Endothelial cell of umbilical vein (primary cell): ENCODE measurements at regions not wholly inside any gene's neighbourhood (a gene's known extent, or its start where the extent isn't known, plus 50 kb on each side); places are given as distances from the start of the nearest gene placed in this dataset.

Experiments used
- BruUV-seq: library from RNA; stranded (reverse); fragments of 400-500 nt; replicated peaks from 2 replicates; lab custom pipeline; 2021; lab: Mats Ljungman, UMichigan
- CTCF ChIA-PET: fragments of 300-600, 350-600 bp; sonication (Branson Sonifier 250); formaldehyde crosslinking; loops from one replicate; lab custom pipeline; 2021; ENCODE audit warnings: antibody characterized with exemption, inconsistent platforms; lab: Charles Lee
- POLR2A ChIA-PET: fragments of 300-600, 350-600 bp; sonication (Branson Sonifier 250); formaldehyde crosslinking; loops from one replicate; lab custom pipeline; 2021; ENCODE audit warnings: antibody characterized with exemption, inconsistent platforms; lab: Charles Lee
- DNase-seq: peaks from one replicate; pipeline ENCODE4 v3.0.0-alpha.2; 2011; ENCODE audit warnings: low read depth, low spot score
- FAIRE-seq: peaks from 2 replicates; lab custom pipeline; 2011; peaks lifted over from hg19 to GRCh38; lab: Jason Lieb, UNC
- H2AFZ ChIP-seq: 2 replicates; pipeline ENCODE4 v1.6.0; 2012; ENCODE audit warnings: low read depth, low read length, control low read depth, inconsistent platforms
- H3K27ac ChIP-seq: 2 replicates; pipeline ENCODE4 v1.5.1; 2011; ENCODE audit warnings: low read depth, mild to moderate bottlenecking, control low read depth, low read length, moderate library complexity; ENCODE audit not compliant: insufficient read depth
- H3K27me3 ChIP-seq, 2 experiments: 2 replicates each; pipeline versions ENCODE4 v1.6.0 to v1.6.1; 2011; ENCODE audit warnings: low read length in 2 of 2, mixed read lengths in 1 of 2; ENCODE audit not compliant: control insufficient read depth in 2 of 2, insufficient read depth in 2 of 2
- H3K36me3 ChIP-seq, 2 experiments: 2 replicates in 1 of 2; 3 replicates in 1 of 2; pipeline ENCODE4 v1.5.1; 2011; ENCODE audit warnings: low read length in 2 of 2, mild to moderate bottlenecking in 1 of 2, moderate library complexity in 1 of 2; ENCODE audit not compliant: control insufficient read depth in 2 of 2, insufficient read depth in 2 of 2; ENCODE audit errors: extremely low read depth in 1 of 2
- H3K4me1 ChIP-seq: 3 replicates; pipeline ENCODE4 v1.5.1; 2011; ENCODE audit warnings: mild to moderate bottlenecking, low read length; ENCODE audit not compliant: control insufficient read depth, insufficient read depth; ENCODE audit errors: extremely low read depth
- H3K4me2 ChIP-seq: 2 replicates; pipeline ENCODE4 v1.6.1; 2011; ENCODE audit warnings: low read length, control low read depth, mixed read lengths; ENCODE audit not compliant: insufficient read depth
- H3K4me3 ChIP-seq, 3 experiments: fragments of 200-600 bp in 1 of 3; sonication (generic), shearing (Covaris generic) in 1 of 3; replicated peaks in 1 of 3; 2 replicates each; pipeline ENCODE4 v1.5.1; 2011 to 2016; ENCODE audit warnings: control low read depth in 3 of 3, low read length in 3 of 3, mild to moderate bottlenecking in 2 of 3, inconsistent platforms in 1 of 3, low read depth in 1 of 3, moderate library complexity in 1 of 3; ENCODE audit not compliant: insufficient read depth in 1 of 3
- H3K79me2 ChIP-seq: 2 replicates; pipeline ENCODE4 v1.6.0; 2012; ENCODE audit warnings: low read length, inconsistent platforms; ENCODE audit not compliant: control insufficient read depth, insufficient read depth
- H3K9ac ChIP-seq: replicated peaks from 2 replicates; pipeline ENCODE3; 2011; ENCODE audit warnings: low read length, control low read depth; ENCODE audit not compliant: insufficient read depth; ENCODE audit errors: extremely low read depth
- H3K9me1 ChIP-seq: replicated peaks from 3 replicates; pipeline ENCODE4 v1.6.0; 2011; ENCODE audit warnings: mild to moderate bottlenecking, low read length; ENCODE audit not compliant: control insufficient read depth, insufficient read depth; ENCODE audit errors: extremely low read depth
- H3K9me3 ChIP-seq: replicated peaks from 2 replicates; pipeline ENCODE4 v1.5.1; 2012; ENCODE audit warnings: low read length, inconsistent platforms; ENCODE audit not compliant: control insufficient read depth, insufficient read depth
- H4K20me1 ChIP-seq: replicated peaks from 2 replicates; pipeline ENCODE3; 2011; ENCODE audit warnings: mild to moderate bottlenecking, low read length; ENCODE audit not compliant: control insufficient read depth, insufficient read depth; ENCODE audit errors: extremely low read depth
- EZH2 ChIP-seq: IDR thresholded peaks from 2 replicates; pipeline ENCODE4 v1.6.1; 2012; ENCODE audit warnings: borderline replicate concordance, low read depth, mild to moderate bottlenecking, moderate library complexity, low read length, inconsistent platforms; ENCODE audit not compliant: severe bottlenecking
- FOS ChIP-seq: IDR thresholded peaks from 2 replicates; pipeline ENCODE4 v1.6.1; 2011; ENCODE audit warnings: mild to moderate bottlenecking, low read length, moderate library complexity, borderline replicate concordance; ENCODE audit not compliant: insufficient read depth
- GATA2 ChIP-seq: IDR thresholded peaks from 2 replicates; pipeline ENCODE4 v1.7.0; 2011; ENCODE audit warnings: low read depth, mild to moderate bottlenecking, moderate library complexity, mixed read lengths, low read length; ENCODE audit not compliant: insufficient read length, insufficient read depth
- JUN ChIP-seq: IDR thresholded peaks from 2 replicates; pipeline ENCODE4 v1.6.1; 2011; ENCODE audit warnings: borderline replicate concordance, low read depth; ENCODE audit not compliant: insufficient read length, insufficient read depth
- MYC ChIP-seq: IDR thresholded peaks from one replicate; pipeline ENCODE4 v1.6.1; 2011; ENCODE audit warnings: mild to moderate bottlenecking, low read depth, low read length
- POLR2A ChIP-seq: IDR thresholded peaks from 2 replicates; pipeline ENCODE4 v1.6.1; 2012; ENCODE audit warnings: low read depth, mild to moderate bottlenecking, control low read depth, low read length
- POLR2AphosphoS5 ChIP-seq: IDR thresholded peaks from 2 replicates; pipeline ENCODE4 v1.6.1; 2012; ENCODE audit warnings: low read depth, mild to moderate bottlenecking, control low read depth, low read length, moderate library complexity; ENCODE audit not compliant: insufficient read depth
- dilution Hi-C: fragments of 300-500 bp; cut with MboI; formaldehyde crosslinking; loops from one replicate; pipeline ENCODE4 v1.15.0; 2019; ENCODE audit warnings: low sequenced_read_pairs; ENCODE audit not compliant: extremely low pct_ligation_motif_present
- intact Hi-C: fragments of 100-400 bp; cut with micrococcal nuclease; formaldehyde crosslinking; loops from one replicate; pipeline ENCODE4 v1.10.0; 2022
- TF ChIP-seq, protein P1 (sequence below), 2 donors: IDR thresholded peaks; 1 replicate in 1 of 2; 2 replicates in 1 of 2; pipeline ENCODE4 v1.5.1; 2011; ENCODE audit warnings: low read length in 2 of 2, mild to moderate bottlenecking in 2 of 2, moderate library complexity in 2 of 2, control low read depth in 1 of 2, inconsistent platforms in 1 of 2, low read depth in 1 of 2; ENCODE audit not compliant: insufficient read depth in 1 of 2; ENCODE audit errors: extremely low read depth in 1 of 2

DNA sequence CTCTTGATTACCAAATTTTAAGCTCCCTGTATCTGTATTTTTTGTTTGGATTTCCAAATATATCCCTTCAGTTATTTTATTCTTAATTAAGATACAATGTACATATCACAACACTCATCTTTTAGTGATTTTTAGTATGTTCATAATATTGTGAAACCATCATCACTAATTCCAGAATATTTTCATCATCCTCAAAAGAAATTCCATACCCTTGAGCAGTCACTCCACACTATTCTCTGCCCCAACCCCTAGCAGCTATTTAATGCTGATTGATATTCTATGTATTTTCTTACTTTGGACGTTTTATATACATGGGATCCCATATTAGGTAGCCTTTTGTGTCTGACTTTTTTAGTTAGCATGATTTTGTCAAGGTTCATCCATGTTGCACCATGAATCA is 127.4 kb upstream of the SLC8A1 start:
- Histone ChIP-seq H3K27me3 (no peaks in the 10 kb centered on the region), H3K4me1 (no peaks in the 10 kb centered on the region), H3K36me3 (no peaks in the 10 kb centered on the region), H3K9me3 (no peaks in the 10 kb centered on the region), H3K27ac (no peak overlapping the region), H4K20me1 (no peaks in the 10 kb centered on the region), H3K4me2 (no peak overlapping the region), H3K9ac (no peak overlapping the region), H3K79me2 (no peaks in the 10 kb centered on the region), H3K4me3 (no peak overlapping the region), H2AFZ (no peak overlapping the region), H3K9me1 (no peaks in the 10 kb centered on the region)
- no peak for DNase-seq
- intact Hi-C loops (no loop called here), dilution Hi-C loops (no loop called here)
- CTCF ChIA-PET, result interaction anchor here (1.1 to 1.3 kb wide), 2 partner anchors 11 to 24 kb away, joined by 3 to 4 read pairs; no protein-coding TSS in a partner anchor
- no peak for FAIRE-seq
- POLR2A ChIA-PET, result no interaction called here
- TF ChIP-seq EZH2, result no peak
- TF ChIP-seq POLR2A, result no peak
- no peak for TF ChIP-seq JUN
- no TSS peak for BruUV-seq

DNA sequence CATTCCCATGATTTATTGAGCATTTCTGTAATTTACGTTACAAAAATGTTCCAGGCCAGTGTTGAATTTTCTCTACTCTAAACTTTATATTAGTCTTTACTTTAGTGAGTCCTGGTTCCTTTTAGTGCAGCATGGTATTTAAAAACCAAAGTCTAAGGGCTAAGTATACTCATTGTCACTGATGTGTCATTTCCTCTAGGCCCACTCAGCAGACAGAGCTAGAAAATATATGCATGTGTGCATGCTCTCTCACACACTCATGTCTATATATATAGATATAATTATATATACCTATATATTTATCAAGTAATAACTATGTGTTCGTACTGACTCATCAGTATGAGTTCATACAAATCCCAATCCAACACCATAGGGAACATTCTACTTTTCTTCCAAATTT is 132.5 kb upstream of the SLC8A1 start:
- Histone ChIP-seq H3K36me3 (no peaks in the 10 kb centered on the region), H3K4me2 (no peak overlapping the region), H3K79me2 (no peaks in the 10 kb centered on the region), H3K9ac (no peak overlapping the region), H3K27ac (no peak overlapping the region), H3K4me1 (no peaks in the 10 kb centered on the region), H3K27me3 (no peaks in the 10 kb centered on the region), H3K9me1 (no peaks in the 10 kb centered on the region), H3K9me3 (no peaks in the 10 kb centered on the region), H3K4me3 (no peak overlapping the region), H4K20me1 (no peaks in the 10 kb centered on the region), H2AFZ (no peak overlapping the region)
- no TSS peak for BruUV-seq
- FAIRE-seq, result no peak
- dilution Hi-C loops (no loop called here), intact Hi-C loops (no loop called here)
- ChIA-PET CTCF (interaction anchor here (1.0 to 2.2 kb wide), 3 partner anchors 8 to 30 kb away, joined by 3 to 5 read pairs (median 4); no protein-coding TSS in a partner anchor), POLR2A (no interaction called here)
- peak; percentile 17 for DNase-seq
- TF ChIP-seq, protein P1, sequence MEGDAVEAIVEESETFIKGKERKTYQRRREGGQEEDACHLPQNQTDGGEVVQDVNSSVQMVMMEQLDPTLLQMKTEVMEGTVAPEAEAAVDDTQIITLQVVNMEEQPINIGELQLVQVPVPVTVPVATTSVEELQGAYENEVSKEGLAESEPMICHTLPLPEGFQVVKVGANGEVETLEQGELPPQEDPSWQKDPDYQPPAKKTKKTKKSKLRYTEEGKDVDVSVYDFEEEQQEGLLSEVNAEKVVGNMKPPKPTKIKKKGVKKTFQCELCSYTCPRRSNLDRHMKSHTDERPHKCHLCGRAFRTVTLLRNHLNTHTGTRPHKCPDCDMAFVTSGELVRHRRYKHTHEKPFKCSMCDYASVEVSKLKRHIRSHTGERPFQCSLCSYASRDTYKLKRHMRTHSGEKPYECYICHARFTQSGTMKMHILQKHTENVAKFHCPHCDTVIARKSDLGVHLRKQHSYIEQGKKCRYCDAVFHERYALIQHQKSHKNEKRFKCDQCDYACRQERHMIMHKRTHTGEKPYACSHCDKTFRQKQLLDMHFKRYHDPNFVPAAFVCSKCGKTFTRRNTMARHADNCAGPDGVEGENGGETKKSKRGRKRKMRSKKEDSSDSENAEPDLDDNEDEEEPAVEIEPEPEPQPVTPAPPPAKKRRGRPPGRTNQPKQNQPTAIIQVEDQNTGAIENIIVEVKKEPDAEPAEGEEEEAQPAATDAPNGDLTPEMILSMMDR (IDR thresholded peaks at IDR 0.05; ENCODE audit: extremely low read depth in 1 of 2, insufficient read depth in 1 of 2, low read depth in 1 of 2, low read length in 2 of 2), result no peak
- no peak for TF ChIP-seq POLR2AphosphoS5
- TF ChIP-seq FOS, result peak; percentile 66
- no peak for TF ChIP-seq MYC
- TF ChIP-seq GATA2, result no peak
